Tibial nerve (tissue), 4 donors: ENCODE measurements at regions not wholly inside any gene's neighbourhood (a gene's known extent, or its start where the extent isn't known, plus 50 kb on each side); places are given as distances from the start of the nearest gene placed in this dataset.

Experiments
- EP300 ChIP-seq, 2 donors: sonication (generic); formaldehyde crosslinking; IDR thresholded peaks; one replicate each; pipeline ENCODE4 v1.6.1; 2017; ENCODE audit warnings: antibody characterized with exemption in 2 of 2, mild to moderate bottlenecking in 1 of 2
- POLR2A ChIP-seq, 2 donors: fragments of 450-650 bp; IDR thresholded peaks; one replicate each; pipeline ENCODE4 v1.6.1; 2017; ENCODE audit warnings: antibody characterized with exemption in 2 of 2, mild to moderate bottlenecking in 2 of 2, moderate library complexity in 2 of 2
- TF ChIP-seq, protein P1 (sequence below), 5 experiments: fragments of 200-600 bp in 3 of 5; fragments of 450-650 bp in 2 of 5; sonication (generic) in 3 of 5; IDR thresholded peaks; one replicate each; pipeline ENCODE4 v1.5.1; 2016 to 2019; ENCODE audit warnings: antibody characterized with exemption in 5 of 5, mild to moderate bottlenecking in 3 of 5, moderate library complexity in 2 of 5

DNA sequence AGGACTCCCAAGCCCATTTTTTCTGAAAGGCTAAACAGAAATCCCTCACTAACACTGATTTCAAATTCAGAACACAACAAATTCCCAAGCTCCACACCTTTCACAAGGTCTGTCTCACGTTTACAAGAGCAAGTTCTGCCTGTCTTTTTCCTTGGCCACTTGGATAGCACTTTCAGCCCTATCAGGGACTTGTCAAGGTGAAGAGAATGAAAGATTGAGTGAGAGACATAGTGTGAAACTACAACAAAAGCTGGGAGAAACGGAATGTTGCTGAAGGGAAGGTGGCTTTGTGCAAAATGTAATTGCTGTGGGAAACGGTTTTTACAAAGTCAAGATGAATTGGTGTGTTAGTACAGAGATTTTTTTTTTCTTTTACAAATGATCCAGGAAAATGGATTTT lies 89.4 kb upstream of the GATA6 start:
- TF ChIP-seq, protein P1, sequence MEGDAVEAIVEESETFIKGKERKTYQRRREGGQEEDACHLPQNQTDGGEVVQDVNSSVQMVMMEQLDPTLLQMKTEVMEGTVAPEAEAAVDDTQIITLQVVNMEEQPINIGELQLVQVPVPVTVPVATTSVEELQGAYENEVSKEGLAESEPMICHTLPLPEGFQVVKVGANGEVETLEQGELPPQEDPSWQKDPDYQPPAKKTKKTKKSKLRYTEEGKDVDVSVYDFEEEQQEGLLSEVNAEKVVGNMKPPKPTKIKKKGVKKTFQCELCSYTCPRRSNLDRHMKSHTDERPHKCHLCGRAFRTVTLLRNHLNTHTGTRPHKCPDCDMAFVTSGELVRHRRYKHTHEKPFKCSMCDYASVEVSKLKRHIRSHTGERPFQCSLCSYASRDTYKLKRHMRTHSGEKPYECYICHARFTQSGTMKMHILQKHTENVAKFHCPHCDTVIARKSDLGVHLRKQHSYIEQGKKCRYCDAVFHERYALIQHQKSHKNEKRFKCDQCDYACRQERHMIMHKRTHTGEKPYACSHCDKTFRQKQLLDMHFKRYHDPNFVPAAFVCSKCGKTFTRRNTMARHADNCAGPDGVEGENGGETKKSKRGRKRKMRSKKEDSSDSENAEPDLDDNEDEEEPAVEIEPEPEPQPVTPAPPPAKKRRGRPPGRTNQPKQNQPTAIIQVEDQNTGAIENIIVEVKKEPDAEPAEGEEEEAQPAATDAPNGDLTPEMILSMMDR (IDR thresholded peaks at IDR 0.05), result no peak
- no peak for TF ChIP-seq POLR2A (IDR thresholded peaks at IDR 0.05)
- TF ChIP-seq EP300 (IDR thresholded peaks at IDR 0.05), result no peak
